GM19025 (cell line): ENCODE measurements at regions not wholly inside any gene's neighbourhood (a gene's known extent, or its start where the extent isn't known, plus 50 kb on each side); places are given as distances from the start of the nearest gene placed in this dataset.

Experiments
- ATAC-seq: cut with Tn5 transposase; IDR thresholded peaks from one replicate; pipeline ENCODE4 v1.9.1; 2021; ENCODE audit warnings: mild to moderate bottlenecking, low read depth, moderate library complexity; ENCODE audit not compliant: unreplicated experiment

DNA sequence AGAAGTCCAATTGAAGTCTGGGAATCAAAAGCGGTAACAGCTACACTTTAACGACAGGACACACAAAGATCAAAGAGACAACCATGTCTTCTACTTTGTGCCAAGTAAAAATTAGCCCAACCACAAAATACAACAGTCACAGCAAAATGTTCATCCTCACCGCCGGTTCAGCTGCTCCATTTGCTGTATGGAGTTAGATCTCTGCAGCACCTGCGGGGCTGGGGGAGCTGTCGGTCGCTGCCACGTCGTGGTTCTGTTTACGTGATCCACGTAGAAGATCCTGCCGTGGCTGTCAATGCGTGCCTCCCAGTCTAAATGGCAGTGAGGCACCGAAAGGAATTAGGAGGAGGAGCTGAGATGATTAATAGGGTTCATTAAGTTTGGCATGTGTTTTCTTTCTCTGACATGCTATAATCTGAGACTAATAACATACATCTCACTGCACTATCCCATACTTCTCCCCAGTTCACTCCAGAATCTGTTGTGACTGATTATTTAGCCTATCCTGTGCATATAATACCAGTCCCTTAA, 136.5 kb upstream of the STK17B start:
- no peak for ATAC-seq

DNA sequence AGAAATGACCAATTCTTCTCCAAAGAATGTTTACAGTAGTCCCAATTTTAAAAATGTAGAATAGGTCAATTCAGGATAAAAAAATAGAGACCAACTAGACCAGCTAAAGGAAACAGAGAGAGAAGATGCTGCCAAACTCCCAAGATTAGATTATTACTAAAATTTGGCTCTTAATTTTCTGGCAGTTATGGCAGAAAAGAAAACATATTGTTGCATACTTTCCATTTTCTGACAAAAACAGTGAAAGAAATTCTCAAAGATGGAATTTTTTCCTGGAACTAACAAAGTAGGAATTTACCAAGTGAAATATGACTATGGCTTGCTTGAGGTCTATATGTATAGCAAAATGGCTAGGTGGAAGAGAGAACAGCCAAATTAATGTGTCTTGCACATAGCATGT, 138.3 kb upstream of the STK17B start:
- no peak for ATAC-seq

DNA sequence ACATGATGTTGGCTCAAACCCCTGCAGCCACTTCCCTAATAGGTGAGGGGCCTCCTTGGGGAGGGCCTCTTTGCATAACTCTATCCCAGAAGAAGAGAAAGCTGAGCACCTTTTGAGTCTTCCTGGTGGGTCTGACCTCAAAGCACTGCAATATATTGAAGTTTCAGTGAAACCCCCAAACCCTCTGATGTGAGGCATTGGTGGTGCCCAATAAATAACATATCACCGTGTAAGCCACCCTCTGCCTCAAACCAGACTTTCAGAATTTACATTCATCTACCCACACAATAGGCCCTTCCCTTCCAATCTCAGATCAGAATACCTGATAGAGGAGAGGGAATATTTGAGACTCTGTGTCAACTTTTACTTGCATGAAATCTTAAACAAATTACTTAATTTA, 142.8 kb upstream of the STK17B start:
- no peak for ATAC-seq

DNA sequence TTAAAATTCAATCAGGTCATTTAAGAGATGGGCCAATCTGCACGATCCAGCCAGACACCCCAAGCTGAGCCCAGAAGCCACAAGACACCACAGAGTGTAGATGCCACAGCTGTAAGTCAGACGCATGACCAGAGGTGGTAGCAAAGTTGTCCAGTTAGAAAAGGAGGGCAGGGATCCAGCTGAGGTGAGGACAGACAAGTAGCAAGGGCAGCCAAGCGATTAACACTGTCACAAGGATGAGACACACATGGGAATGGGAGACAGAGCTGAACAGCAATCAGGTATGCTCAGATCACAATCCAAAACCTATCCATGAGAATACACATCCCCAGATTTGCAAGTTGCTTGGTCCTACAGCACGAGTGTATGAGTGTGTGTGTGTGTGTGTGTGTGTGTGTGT, 143.4 kb upstream of the STK17B start:
- ATAC-seq, result no peak

DNA sequence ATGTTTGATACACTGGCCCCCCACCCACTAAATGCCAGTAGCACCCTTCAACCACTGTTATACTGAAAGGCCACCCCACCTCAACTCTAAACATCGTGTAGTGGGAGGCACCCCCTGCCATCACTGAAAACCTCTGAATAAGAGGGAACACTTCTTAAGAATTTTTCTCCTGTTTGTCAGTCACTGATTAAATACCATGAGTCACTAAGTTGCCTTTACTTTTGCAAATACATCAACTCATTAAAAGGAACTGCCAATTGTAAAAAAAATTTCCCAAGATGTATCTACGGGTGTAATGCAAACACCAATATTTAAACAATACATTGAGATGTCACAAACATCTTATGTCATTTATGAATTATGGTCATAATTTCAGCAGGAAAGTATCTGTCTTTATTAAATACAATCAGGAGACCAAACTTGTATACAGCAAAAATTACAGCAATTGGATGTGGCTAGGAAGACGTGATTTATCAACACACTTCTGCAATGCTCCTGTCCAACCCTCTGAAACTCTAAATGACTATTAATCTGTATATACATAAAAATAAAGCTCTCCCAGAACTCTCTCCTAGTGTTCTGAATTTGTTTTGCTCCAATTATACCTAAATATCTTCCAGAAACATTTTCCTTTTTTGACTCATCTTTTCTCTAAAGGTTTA, 144.1 kb upstream of the STK17B start:
- no peak for ATAC-seq

DNA sequence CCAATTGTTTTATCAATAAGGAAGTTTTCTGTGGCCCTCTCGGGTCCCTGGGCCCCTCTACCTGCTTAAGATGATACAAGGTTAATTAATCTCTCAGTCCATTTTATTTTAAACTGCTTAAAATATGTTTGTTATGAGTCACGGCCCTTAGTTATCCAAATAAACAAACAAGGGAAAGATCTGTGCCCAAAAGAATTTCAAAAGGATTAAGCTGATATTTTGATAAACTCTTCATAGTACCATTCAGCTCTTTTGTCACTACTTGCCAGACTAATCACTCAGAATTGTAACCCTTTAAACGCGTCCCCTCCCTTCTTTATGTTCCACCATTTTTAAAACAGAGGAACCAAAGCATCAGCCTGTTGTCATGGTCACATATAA, 144.7 kb upstream of the STK17B start:
- no peak for ATAC-seq

DNA sequence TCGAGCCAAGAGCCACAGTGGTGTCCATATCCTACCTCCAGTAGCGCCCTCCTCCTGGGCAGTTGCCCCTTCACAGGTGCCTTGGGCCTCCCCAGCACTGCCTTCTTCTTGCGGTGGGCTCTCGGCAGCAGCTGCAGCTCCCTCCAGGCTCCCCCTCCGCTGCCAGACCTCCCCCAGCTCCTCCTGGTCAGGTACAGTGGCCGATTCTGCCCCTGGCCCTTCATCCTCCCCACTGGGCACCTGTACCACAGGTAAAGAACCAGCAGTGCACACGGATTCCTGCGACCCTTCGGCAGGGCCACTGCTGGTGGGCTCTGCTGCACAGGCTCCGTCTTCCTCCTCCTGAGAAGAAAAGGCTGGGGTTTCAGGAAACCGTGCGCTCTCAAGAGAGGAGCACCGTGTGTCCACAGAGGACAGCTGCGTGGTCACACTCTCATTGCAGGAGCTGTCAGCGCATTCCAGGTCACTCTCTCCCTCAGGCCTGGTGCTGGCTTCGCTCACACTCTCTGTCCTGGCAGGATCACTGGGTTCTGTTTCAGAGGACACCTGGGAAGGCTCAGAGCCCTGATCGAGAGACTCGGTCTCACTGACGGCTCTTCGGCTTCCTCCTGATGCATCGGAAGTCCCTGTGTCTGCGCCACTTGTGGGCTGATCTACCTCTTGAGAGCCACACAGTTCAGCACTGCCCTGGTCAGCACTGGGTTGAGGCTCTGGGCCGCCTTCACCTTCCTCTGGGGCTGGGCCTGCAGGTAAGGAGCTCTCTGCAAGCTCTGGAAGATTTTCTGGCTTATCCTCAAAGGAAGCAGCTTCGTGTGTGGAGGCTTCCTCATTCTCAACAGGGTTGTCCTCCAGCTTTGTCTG, 147.4 kb upstream of the STK17B start:
- no peak for ATAC-seq

DNA sequence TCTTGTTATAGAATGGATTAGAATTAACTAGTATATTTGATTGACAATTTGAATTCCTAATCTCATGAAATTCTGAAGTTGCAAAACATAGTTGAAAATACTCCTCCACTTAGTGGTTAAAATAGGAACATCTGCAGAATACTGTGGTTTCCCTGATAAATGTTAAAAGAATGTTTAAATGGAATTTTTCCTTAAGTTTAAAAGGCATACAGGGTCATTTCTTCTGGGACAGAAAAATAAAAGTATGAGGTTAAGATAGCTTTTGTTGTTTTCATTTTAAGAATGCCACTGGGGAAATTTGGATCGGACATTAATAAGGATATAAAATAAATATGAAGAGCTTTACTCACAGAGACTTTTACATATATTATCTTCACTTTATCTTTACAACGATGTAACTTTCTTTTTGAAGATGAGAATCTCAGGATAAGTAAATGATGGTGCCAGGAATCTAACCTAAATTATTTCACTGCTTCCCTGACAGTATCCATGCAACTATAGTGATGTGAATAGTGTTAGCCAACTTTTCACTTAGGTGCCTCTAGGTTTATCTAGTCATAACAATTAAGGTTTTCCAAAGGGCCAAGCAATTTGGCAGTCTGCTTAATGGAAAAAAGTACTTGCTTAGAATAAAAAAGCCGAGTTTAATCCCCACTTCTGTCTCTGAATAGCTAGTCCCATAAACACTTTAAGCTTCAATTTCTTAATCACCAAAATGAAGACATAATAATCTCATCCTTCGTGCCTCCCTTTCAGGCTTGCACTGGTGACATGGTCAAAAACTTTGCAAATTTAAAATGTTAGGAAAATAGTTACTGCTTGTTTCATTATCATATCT, 151.8 kb upstream of the STK17B start:
- no peak for ATAC-seq

DNA sequence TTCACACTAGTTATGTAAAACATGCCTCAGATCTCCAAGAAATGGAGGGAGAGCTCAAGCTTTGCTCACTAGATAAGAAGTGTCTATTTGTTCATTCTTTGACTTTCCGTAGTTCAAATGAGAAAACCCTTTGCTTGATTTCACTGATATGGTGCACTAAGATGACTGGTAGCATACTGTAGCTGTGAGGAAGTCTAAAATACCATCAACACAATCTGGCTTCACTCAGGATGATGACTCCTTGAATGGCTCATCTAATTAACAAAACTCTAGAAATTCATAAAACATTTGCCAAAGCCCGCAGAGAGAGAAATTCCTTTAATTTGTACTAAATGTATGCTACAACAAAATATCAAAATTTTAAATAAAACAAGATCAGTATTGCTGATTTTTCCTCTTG, 152.8 kb upstream of the STK17B start:
- no peak for ATAC-seq

DNA sequence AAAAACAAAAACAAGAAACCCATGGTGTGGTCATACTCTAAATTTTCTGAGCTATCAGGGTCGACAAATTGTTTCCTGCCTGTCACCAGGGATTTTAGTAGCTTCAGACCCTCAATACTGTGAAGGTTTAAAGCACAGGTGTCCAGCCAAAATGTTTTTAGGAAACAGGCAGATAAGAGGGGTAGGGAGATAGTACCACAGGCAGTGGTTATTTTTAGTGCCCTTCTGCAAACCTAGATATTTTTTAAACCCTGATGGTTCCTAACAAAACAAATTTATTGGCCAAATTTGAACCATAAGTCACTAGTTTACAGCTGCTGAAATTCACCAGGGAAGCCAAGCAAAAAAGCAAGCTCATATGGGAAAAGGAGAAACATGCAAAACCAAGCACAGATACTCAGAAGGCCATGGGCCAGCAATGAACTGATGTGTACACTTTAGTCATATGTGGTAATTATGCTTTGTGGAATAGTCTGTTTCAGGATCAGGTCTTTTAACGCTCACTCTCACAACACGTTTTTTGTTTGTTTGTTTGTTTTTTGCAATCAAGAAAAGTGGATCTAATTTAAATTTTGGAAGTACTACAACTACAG, 156.8 kb upstream of the STK17B start:
- ATAC-seq, result no peak

DNA sequence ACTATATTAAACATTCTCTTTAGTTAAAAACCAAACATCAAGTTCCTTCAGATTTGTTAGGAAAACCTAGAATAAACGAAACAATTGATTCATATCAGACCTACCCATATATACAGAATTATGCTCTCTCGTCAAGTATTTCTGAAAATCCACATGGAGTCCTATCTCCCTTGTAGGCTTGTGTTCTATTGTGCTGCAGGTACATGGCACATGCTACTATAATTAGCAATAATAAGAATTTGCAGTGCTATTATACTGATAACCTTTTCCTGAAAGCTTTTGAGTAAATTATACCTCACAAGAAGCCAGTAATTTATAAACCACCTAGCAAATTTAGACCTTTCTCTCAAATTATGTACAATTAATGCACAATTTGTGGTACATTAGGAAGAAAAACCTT, 158.6 kb upstream of the STK17B start:
- no peak for ATAC-seq

DNA sequence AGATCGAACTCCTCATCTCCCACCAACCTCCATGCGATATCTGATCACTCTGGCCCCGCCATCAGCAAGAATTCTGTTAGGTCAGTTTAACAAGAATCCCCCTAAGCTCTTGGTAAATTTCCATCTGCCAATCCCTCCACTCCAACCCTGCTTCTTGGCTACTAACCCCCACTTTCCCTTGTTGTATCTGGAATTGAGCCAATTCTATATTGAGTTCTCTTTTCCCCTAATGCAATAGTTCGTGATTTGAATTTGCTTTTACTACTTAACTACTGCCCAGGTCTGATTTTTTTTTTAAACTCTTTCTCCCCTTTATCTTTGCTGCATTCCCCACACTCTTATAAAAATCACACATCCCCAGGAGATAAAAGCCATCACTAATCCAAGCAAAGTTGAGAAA, 159.3 kb upstream of the STK17B start:
- no peak for ATAC-seq

DNA sequence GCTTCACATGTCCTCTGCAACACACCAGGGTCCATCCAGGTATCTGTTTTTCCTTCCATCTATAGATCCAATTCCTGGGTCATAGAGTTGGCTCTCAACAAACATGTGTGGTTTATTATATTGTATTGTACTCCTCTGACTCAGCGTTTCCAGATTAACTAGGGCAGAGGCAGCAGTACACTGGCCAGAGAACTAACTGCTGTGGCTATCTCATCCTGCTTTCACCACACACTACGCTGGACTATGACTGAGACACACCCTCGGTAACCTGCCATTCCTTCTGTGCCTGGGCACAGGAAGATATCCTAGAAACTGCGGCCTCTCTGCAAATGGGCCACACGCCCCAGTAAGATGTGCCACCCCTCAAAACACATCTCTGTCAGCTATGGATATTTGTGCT, 159.8 kb upstream of the STK17B start:
- ATAC-seq, result no peak

DNA sequence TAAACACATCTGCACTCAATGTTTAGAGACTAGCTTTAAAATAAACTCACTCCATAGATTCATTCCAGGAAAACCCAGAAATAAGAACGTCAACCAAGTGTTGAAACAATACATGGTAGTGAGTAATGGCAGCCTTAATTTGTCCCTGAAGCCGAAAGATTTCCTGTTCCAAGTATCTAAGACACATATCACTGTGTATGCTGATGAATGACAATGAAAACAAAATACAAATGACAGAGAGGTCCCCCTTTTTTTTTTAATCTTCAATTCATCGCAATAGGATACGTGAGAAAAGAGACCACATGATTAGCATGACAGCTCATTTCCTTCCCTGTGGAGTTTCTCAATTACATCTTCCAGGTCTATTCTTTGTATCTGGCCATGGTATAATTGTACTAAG, 160.5 kb upstream of the STK17B start:
- ATAC-seq, result no peak

DNA sequence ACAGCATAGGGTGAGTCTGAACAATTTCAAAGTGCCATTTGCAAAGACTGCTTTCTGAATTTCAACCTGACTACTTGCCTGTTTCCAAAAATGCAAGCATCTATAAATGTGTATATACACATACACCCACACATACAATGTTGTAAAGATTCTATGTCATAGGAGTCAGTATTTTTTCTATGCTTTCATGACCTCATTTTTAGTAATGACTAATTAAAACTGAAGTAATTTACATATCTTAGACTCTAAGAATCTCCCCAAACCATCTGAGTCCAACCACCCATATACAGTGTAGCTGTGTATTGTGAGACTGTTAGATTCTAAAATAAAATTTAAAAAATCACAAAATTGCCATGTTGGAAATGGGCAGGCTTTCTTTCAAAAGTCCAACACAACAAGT, 162.0 kb upstream of the STK17B start:
- no peak for ATAC-seq

DNA sequence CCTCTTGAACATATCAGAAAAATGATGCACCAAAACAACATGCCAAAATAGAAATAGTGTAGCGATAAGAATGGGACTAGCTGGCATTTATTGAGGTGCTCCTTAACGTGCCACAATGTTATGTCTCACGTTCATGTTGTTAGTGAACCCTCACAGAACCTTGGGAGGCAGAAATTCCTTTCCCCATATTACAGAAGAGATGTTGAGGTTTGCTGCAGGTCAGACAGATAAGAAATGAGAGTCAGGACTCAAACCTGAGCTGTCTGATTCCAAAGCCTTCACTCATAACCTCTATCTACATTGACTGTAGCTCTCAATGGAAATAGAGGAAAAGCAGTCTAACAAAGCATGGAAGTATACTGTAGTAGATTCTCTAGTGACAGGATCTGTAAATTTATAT, 163.3 kb upstream of the STK17B start:
- no peak for ATAC-seq

DNA sequence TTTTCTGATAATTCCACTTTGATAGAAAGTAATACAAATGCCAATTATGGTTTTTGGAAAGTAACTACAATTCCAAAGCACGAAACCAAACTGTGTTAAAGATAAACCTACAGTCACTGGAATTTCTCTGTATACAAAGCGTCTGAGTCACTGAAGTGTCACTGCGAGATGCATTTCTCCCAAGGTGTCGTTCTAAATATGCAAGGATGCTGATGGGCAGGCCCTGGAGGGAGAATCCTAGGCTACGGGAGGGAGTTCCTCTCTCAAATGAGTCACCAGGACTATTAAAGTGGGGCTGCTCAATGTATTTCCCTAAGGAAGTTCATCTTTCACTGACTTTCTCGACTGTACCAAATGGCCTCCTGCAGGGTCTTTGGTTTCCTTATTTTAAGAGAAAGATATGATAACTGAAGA, 163.8 kb upstream of the STK17B start:
- ATAC-seq, result no peak

DNA sequence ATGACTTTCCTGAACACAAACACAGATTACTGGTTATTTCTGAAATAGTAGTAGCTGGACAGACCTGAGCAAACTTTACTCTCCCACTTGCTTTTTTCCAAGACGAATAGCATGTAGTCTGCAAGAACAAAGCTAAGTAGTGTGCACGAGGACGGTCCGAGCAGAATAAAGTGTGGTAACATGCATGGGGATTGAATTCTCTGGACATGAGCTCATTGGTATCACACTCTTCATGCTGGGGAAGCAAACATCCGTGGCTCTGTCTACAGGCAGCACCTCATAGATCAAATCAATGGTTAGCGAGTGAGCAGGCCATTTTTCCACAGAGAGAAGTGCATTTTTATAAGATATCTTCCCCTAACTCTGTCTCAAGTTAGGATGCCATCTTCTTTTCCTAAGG, 164.8 kb upstream of the STK17B start:
- no peak for ATAC-seq

DNA sequence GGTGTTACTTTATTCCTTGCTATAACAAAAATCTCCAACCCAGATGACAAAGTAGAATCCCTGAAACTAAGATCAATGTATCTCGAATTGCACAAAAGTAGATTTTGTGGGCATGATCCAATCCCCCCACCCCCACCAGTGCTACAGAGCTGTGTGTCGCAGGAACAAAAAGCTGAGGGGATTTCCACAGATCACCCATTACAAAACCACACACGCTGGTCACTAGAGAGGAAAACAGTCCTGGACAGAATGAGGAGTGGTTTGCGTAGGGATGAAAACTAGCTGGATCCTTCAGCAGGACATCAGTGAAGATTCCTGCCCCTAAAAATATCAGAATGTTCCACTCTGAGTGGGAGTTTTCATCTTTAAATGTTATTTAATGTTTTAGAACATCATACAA, 165.3 kb upstream of the STK17B start:
- ATAC-seq, result no peak

DNA sequence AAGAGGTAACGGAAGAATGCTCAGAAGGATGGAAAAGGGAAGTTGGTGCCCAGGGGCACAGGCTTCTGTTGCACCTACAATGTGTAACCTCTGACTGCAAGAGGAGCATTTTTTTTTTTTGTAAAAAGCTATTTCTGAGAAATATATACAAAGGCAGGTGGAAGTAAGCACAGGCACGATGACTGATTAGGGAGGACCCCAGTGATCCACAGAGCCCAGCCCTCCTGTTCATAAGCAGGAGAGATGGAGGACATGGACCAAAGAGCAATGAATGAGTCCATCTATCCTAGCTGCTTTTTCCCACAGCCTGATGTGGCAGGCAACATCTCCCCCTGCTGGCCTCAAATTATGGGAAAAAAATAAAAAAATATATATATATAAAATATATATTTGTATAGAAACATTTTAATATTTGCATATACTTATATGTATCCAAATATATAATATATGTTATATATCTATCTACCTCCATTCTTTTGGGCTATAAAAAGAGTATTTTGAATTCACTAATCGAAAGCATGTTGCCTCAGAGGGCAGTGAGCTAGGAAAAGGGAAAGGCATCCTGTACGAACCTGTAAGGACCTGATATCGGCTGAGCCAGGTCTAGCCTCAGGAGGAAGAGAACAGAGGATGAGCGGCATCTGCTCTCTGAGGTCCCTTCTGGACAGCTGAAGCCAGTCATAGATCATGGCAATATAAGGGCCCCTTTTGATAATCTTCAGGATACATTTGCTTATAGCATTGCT, 166.0 kb upstream of the STK17B start:
- no peak for ATAC-seq
